ENCODE measurements at regions not wholly inside any gene's neighbourhood (a gene's known extent, or its start where the extent isn't known, plus 50 kb on each side); places are given as distances from the start of the nearest gene placed in this dataset.

DNA sequence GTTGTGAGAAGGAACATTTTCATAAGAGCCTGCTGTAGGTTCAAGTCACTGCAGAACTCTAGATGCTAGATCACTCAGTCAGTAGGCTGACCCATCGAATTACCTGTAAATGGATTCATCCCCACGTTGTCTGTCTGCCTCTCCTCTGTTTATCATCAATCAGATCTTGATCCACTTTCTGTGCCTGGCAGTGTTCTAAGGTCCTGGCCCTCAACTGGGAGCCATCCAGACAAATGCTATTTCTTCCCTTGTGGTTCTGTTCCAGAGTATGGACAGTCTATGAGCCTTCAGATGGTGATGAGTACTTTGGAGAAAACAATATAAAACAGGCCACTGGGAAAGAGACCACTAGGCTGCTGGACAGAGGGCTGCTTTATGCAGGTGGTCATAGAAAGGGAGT, 699.4 kb upstream of the TMEM132C start:
- no peaks in the 10 kb centered on the region for H3K27me3 ChIP-seq
- no peaks in the 10 kb centered on the region for H3K9me3 ChIP-seq (ENCODE audit: low read depth)
- H3K4me3 ChIP-seq = no peak overlapping the region
- no peak for TF ChIP-seq CTCF (IDR thresholded peaks at IDR 0.05; ENCODE audit: low read depth, low read length)
- H3K36me3 ChIP-seq = no peaks in the 10 kb centered on the region
- no peaks in the 10 kb centered on the region for H3K4me1 ChIP-seq (ENCODE audit: low read depth)
- H3K27ac ChIP-seq = no peak overlapping the region
- no peak for DNase-seq (ENCODE audit: low read depth in 1 of 2, low spot score in 1 of 2)

- Histone ChIP-seq H3K4me1 (ENCODE audit: low read depth) (no peaks in the 10 kb centered on the region), H3K9me3 (ENCODE audit: low read depth) (no peaks in the 10 kb centered on the region), H3K4me3 (no peak overlapping the region), H3K27me3 (no peaks in the 10 kb centered on the region), H3K27ac (no peak overlapping the region), H3K36me3 (no peaks in the 10 kb centered on the region)
- DNase-seq (ENCODE audit: low read depth in 1 of 2, low spot score in 1 of 2) = no peak
- no peak for TF ChIP-seq CTCF (IDR thresholded peaks at IDR 0.05; ENCODE audit: low read depth, low read length)
These were observed 696.6 kb upstream of the TMEM132C start for GRCh38 chr12:127570387-127570786.

GRCh38 chr12:127570793-127571360, 696.1 kb upstream of the TMEM132C start:
- Histone ChIP-seq H3K4me3 (no peak overlapping the region), H3K4me1 (ENCODE audit: low read depth) (no peaks in the 10 kb centered on the region), H3K27me3 (no peaks in the 10 kb centered on the region), H3K36me3 (no peaks in the 10 kb centered on the region), H3K27ac (no peak overlapping the region), H3K9me3 (ENCODE audit: low read depth) (no peaks in the 10 kb centered on the region)
- TF ChIP-seq CTCF (IDR thresholded peaks at IDR 0.05; ENCODE audit: low read depth, low read length) = no peak
- no peak for DNase-seq (ENCODE audit: low read depth in 1 of 2, low spot score in 1 of 2)

DNA sequence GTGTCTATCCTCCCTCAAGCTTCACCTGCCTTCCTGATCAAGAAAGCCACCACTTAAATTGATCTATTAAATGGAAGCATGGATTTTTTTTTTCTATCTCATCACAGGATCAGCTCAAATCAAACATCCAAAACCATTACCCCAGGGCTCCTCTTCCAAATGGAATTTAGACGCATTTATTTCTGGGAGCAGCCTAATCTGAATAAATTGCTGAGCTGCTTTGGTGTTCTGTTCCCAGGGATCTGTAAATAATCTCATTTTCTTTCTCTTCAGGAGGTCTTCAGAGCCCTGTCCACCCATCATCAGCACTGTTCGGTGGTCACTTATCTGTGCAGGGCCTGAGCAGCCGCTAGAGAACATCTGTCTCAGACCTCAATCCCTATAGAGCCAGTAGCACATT, 695.4 kb upstream of the TMEM132C start:
- no peaks in the 10 kb centered on the region for H3K4me1 ChIP-seq (ENCODE audit: low read depth)
- no peaks in the 10 kb centered on the region for H3K27me3 ChIP-seq
- DNase-seq (ENCODE audit: low read depth in 1 of 2, low spot score in 1 of 2) = no peak
- H3K9me3 ChIP-seq (ENCODE audit: low read depth) = no peaks in the 10 kb centered on the region
- H3K36me3 ChIP-seq = no peaks in the 10 kb centered on the region
- H3K27ac ChIP-seq = no peak overlapping the region
- TF ChIP-seq CTCF (IDR thresholded peaks at IDR 0.05; ENCODE audit: low read depth, low read length) = no peak
- H3K4me3 ChIP-seq = no peak overlapping the region

GRCh38 chr12:127579446-127579845, 687.5 kb upstream of the TMEM132C start:
- no peak for TF ChIP-seq CTCF (IDR thresholded peaks at IDR 0.05; ENCODE audit: low read depth, low read length)
- H3K4me1 ChIP-seq (ENCODE audit: low read depth) = peaks cover 10% of the 10 kb centered on the region
- no peak overlapping the region for H3K27ac ChIP-seq

GRCh38 chr12:127582074-127582473, 684.9 kb upstream of the TMEM132C start:
- Histone ChIP-seq H3K27ac (no peak overlapping the region), H3K4me1 (ENCODE audit: low read depth) (peaks cover 9% of the 10 kb centered on the region), H3K9me3 (ENCODE audit: low read depth) (no peaks in the 10 kb centered on the region), H3K4me3 (no peak overlapping the region), H3K36me3 (no peaks in the 10 kb centered on the region), H3K27me3 (no peaks in the 10 kb centered on the region)
- no peak for TF ChIP-seq CTCF (IDR thresholded peaks at IDR 0.05; ENCODE audit: low read depth, low read length)
- DNase-seq (ENCODE audit: low read depth in 1 of 2, low spot score in 1 of 2) = no peak

More at GRCh38 chr12:127579446-127579845, 687.5 kb upstream of the TMEM132C start:
- H3K27me3 ChIP-seq = no peaks in the 10 kb centered on the region
- H3K4me3 ChIP-seq = no peak overlapping the region
- no peaks in the 10 kb centered on the region for H3K36me3 ChIP-seq
- no peaks in the 10 kb centered on the region for H3K9me3 ChIP-seq (ENCODE audit: low read depth)
- no peak for DNase-seq (ENCODE audit: low read depth in 1 of 2, low spot score in 1 of 2)
